ENCODE measurements at regions not wholly inside any gene's neighbourhood (a gene's known extent, or its start where the extent isn't known, plus 50 kb on each side); places are given as distances from the start of the nearest gene placed in this dataset.

DNA sequence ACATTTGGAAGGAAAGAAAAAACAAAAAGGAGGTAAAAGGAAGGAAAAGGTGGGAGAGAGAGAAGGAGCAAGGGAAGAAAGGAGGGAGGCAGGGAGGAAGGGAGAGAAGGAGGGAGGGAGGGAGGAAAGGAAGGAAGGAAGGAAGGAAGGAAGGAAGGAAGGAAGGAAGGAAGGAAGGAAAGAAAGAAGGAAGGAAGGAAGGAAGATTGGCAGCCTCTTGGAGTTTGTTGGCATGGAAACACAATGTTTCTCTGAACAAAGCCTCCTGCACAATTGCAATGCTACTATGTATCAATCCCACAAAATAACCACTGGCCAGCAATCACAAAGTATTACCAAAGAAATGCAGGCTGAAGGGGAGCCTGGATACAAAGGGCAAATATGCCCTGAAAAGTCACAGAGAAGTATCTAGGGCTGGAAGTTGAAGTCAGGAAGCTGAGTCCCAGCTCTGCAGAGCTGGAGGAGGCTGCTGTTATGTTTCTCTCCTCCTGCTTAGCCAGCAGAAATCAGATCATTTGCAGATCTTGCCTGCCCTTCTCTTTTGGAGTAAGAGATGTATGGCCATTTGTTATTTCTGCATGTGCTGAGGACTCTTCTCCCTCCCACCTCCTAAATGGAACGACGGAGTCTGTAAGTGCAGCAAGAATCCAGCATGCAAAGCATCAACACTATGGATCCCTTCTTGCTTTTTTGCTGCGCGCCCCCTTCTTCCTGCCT is 195.9 kb upstream of the LDB2 start:
- no peak overlapping the region for H3K4me3 ChIP-seq (ENCODE audit: low read depth, low read length)
- no peak for TF ChIP-seq CTCF (IDR thresholded peaks at IDR 0.05; ENCODE audit: insufficient read depth, low read length)
- peak; percentile 46 for DNase-seq (ENCODE audit: low read depth)

DNA sequence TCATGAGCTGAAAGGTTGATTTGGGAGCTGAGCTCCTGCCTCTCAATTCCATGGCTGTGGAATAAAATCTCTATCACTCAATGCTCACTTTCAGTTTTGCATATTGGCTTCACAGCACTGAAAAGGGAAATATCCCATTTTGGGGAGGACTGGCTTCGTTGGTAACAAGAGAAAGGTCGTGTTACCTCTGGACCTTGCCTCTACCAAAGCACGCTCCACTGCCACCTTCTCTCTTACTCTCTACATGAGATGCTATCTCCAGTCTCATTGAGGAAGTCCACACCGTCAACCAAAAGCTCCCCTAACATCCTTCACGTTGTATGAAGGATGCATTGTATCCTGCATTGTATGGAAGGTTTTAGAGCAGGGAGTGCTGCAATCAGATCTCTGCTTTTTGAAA is 195.0 kb upstream of the LDB2 start:
- no peak for DNase-seq (ENCODE audit: low read depth)
- H3K4me3 ChIP-seq (ENCODE audit: low read depth, low read length) = no peak overlapping the region

DNA sequence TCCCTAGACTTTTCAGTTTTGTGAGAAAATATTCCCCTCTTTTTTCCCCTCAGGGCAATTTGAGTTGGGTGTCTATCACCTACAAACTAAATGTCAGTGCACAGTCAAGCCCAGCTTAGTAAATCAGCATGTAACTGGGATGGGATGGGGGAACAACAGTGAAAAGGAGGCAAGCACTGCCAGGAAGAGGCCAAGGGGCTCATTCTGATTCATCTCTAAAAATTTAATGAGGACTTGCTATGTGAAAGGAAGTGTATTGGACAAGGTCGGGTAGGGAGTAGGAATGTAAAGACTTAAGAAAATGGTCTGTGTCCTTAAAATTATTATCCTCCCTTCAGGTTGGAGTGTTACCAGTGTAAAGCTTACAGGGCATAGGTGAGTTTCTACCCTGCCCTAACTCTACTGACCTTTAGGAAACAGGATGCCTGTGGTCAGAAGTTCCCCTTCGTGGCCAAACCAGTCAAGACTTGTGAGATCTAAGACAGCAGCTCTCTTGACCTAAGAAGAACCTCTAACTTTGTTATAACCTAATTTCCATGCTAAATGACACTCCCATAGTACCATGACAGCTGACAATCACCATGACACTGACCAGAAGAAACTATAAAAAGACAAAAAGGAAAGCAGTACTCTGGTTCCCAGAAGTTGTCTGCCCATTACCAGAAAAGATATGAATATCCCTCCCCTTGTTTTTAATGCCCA is 194.4 kb upstream of the LDB2 start:
- no peak overlapping the region for H3K4me3 ChIP-seq (ENCODE audit: low read depth, low read length)
- no peak for DNase-seq (ENCODE audit: low read depth)
- no peak for TF ChIP-seq CTCF (IDR thresholded peaks at IDR 0.05; ENCODE audit: insufficient read depth, low read length)

More for the DNA sequence above, 195.0 kb upstream of the LDB2 start:
- TF ChIP-seq CTCF (IDR thresholded peaks at IDR 0.05; ENCODE audit: insufficient read depth, low read length) = no peak

GRCh38 chr4:17091104-17091503 is 192.7 kb upstream of the LDB2 start:
- no peak for TF ChIP-seq CTCF (IDR thresholded peaks at IDR 0.05; ENCODE audit: insufficient read depth, low read length)
- no peak overlapping the region for H3K4me3 ChIP-seq (ENCODE audit: low read depth, low read length)
- DNase-seq (ENCODE audit: low read depth) = no peak

DNA sequence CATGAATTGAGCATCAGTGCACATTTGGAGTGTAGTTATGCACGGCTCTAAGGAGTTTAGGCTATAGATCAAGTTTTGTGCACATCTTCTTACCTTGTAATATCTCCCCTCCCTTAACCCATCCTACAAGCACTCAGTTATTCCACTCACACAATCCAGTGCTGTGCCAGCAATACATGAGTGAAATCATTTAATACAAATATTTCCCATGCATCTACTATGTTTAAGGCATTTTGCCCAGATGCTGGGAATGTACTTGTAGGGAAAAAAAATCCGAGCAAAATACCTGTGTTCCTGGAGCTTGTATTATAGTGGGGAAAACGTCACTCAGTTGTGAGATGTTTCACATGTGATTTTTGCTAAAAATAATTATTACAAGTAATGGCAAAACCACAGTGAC is 191.6 kb upstream of the LDB2 start:
- DNase-seq (ENCODE audit: low read depth) = no peak
- TF ChIP-seq CTCF (IDR thresholded peaks at IDR 0.05; ENCODE audit: insufficient read depth, low read length) = no peak

GRCh38 chr4:17085416-17085815 is 187.0 kb upstream of the LDB2 start:
- no peak for DNase-seq (ENCODE audit: low read depth)
- TF ChIP-seq CTCF (IDR thresholded peaks at IDR 0.05; ENCODE audit: insufficient read depth, low read length) = no peak

More for the DNA sequence above, 191.6 kb upstream of the LDB2 start:
- no peak overlapping the region for H3K4me3 ChIP-seq (ENCODE audit: low read depth, low read length)

More at GRCh38 chr4:17085416-17085815, 187.0 kb upstream of the LDB2 start:
- H3K4me3 ChIP-seq (ENCODE audit: low read depth, low read length) = no peak overlapping the region
